BLaER1 treated with 17β-estradiol and CSF1 and Interleukin-3, amounts not matched to agents 10 nM and 100 nM (cell line): ENCODE measurements at regions not wholly inside any gene's neighbourhood (a gene's known extent, or its start where the extent isn't known, plus 50 kb on each side); places are given as distances from the start of the nearest gene placed in this dataset.

Source experiments
- H3K27ac ChIP-seq, 11 experiments: shearing (Covaris generic); formaldehyde crosslinking; 2 replicates each; pipeline ENCODE4 v1.8.1; 2022
- H3K27me3 ChIP-seq, 11 experiments: shearing (Covaris generic); formaldehyde crosslinking; 2 replicates each; pipeline ENCODE4 v1.8.1; 2022
- H3K36me3 ChIP-seq, 11 experiments: shearing (Covaris generic); formaldehyde crosslinking; 2 replicates each; pipeline ENCODE4 v1.8.1; 2022
- H3K4me1 ChIP-seq, 10 experiments: shearing (Covaris generic); formaldehyde crosslinking; 2 replicates each; pipeline ENCODE4 v1.8.1; 2022
- H3K4me2 ChIP-seq, 11 experiments: shearing (Covaris generic); formaldehyde crosslinking; 2 replicates each; pipeline ENCODE4 v1.8.1; 2022
- H3K4me3 ChIP-seq, 10 experiments: shearing (Covaris generic); formaldehyde crosslinking; 2 replicates each; pipeline ENCODE4 v1.8.1; 2022
- H3K9ac ChIP-seq, 11 experiments: shearing (Covaris generic); formaldehyde crosslinking; 2 replicates each; pipeline ENCODE4 v1.8.1; 2022
- H3K9me3 ChIP-seq, 11 experiments: shearing (Covaris generic); formaldehyde crosslinking; replicated peaks in 1 of 11; 2 replicates each; pipeline ENCODE4 v1.8.1; 2022
- H4K20me1 ChIP-seq, 11 experiments: shearing (Covaris generic); formaldehyde crosslinking; 2 replicates each; pipeline ENCODE4 v1.8.1; 2022
- Cebpa-rat ChIP-seq, 11 experiments: shearing (Covaris generic); IDR thresholded peaks; 2 replicates each; pipeline ENCODE4 v1.8.1; 2022

GRCh38 chr4:124189545-124189944 lies 523.0 kb downstream of the ANKRD50 start:
- H3K9me3 ChIP-seq, result 0 out of 22 replicates have a peak, but pooled peaks cover 0 to 4% (median 0%) of the 10 kb centered on the region in 11 experiments
- no peaks in the 10 kb centered on the region for H3K36me3 ChIP-seq
- TF ChIP-seq Cebpa-rat (IDR thresholded peaks at IDR 0.05), result no peak
- H3K9ac ChIP-seq, result no peak overlapping the region
- H3K4me1 ChIP-seq, result no peaks in the 10 kb centered on the region
- no peaks in the 10 kb centered on the region for H4K20me1 ChIP-seq
- H3K27ac ChIP-seq, result no peak overlapping the region
- H3K4me2 ChIP-seq, result no peak overlapping the region
- no peaks in the 10 kb centered on the region for H3K27me3 ChIP-seq
- no peak overlapping the region for H3K4me3 ChIP-seq

- no peak overlapping the region for H3K4me2 ChIP-seq
- H4K20me1 ChIP-seq, result no peaks in the 10 kb centered on the region
- no peak for TF ChIP-seq Cebpa-rat (IDR thresholded peaks at IDR 0.05)
- no peaks in the 10 kb centered on the region for H3K27me3 ChIP-seq
- no peak overlapping the region for H3K4me3 ChIP-seq
- no peak overlapping the region for H3K27ac ChIP-seq
- H3K36me3 ChIP-seq, result no peaks in the 10 kb centered on the region
- H3K4me1 ChIP-seq, result no peaks in the 10 kb centered on the region
- 0 out of 22 replicates have a peak, but pooled peaks cover 0 to 4% (median 0%) of the 10 kb centered on the region in 11 experiments for H3K9me3 ChIP-seq
- H3K9ac ChIP-seq, result no peak overlapping the region
Observed at GRCh38 chr4:124191329-124191728, 521.2 kb downstream of the ANKRD50 start.

- H3K4me1 ChIP-seq, result no peaks in the 10 kb centered on the region
- no peak overlapping the region for H3K4me2 ChIP-seq
- H3K27ac ChIP-seq, result no peak overlapping the region
- H3K4me3 ChIP-seq, result no peak overlapping the region
- TF ChIP-seq Cebpa-rat (IDR thresholded peaks at IDR 0.05), result no peak
- H3K36me3 ChIP-seq, result no peaks in the 10 kb centered on the region
- 0 out of 22 replicates have a peak, but pooled peaks cover 0 to 4% (median 0%) of the 10 kb centered on the region in 11 experiments for H3K9me3 ChIP-seq
- H4K20me1 ChIP-seq, result no peaks in the 10 kb centered on the region
- H3K9ac ChIP-seq, result no peak overlapping the region
- no peaks in the 10 kb centered on the region for H3K27me3 ChIP-seq
Observed at GRCh38 chr4:124192544-124192943, 520.0 kb downstream of the ANKRD50 start.

DNA sequence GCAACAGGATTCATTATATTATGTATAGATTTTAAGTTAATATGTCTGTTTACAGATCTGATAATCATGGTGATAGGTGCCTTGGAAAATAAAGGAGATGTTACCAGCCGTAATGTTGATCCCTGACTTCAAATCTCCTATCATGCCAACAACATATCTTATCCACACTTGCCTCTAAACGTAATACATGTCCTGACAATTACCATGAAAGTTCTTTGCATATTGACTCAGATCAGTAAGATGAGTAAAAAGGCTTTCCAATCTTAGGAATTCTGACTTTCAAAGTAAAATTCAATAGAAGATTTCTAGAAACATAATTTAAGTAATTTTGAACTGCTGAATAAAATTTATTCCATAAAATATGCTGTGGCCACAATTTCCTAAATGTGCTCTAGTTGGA lies 513.3 kb downstream of the ANKRD50 start:
- TF ChIP-seq Cebpa-rat (IDR thresholded peaks at IDR 0.05), result no peak
- Histone ChIP-seq H3K9ac (no peak overlapping the region), H3K4me1 (no peaks in the 10 kb centered on the region), H3K27me3 (no peaks in the 10 kb centered on the region), H3K36me3 (no peaks in the 10 kb centered on the region), H4K20me1 (no peaks in the 10 kb centered on the region), H3K4me2 (no peak overlapping the region), H3K9me3 (no peaks in the 10 kb centered on the region), H3K4me3 (no peak overlapping the region), H3K27ac (no peak overlapping the region)

- H3K27ac ChIP-seq, result no peak overlapping the region
- no peaks in the 10 kb centered on the region for H4K20me1 ChIP-seq
- H3K4me3 ChIP-seq, result no peak overlapping the region
- H3K9ac ChIP-seq, result no peak overlapping the region
- no peak overlapping the region for H3K4me2 ChIP-seq
- H3K27me3 ChIP-seq, result no peaks in the 10 kb centered on the region
- H3K36me3 ChIP-seq, result no peaks in the 10 kb centered on the region
- TF ChIP-seq Cebpa-rat (IDR thresholded peaks at IDR 0.05), result no peak
- H3K4me1 ChIP-seq, result no peaks in the 10 kb centered on the region
- H3K9me3 ChIP-seq, result no peaks in the 10 kb centered on the region
Observed at GRCh38 chr4:124199755-124200154, 512.8 kb downstream of the ANKRD50 start.

DNA sequence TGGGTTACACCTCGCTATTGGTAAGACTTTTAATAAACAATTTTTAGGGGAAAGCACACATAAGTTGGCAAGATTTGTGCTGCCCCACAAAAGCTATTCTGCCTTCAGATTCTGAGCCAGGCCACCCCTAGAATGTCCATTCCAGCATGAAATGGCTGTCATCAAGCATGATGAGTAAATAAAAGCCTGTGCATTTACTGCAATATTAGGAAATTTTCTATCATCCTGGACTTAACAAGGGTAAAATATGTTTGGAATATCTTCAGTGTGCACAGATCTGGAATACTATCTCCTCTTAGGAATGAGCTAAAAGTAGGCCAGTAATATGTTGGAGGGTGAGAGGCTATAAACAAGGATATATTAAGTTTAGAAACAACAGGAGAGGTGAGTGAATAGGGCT lies 510.9 kb downstream of the ANKRD50 start:
- TF ChIP-seq Cebpa-rat (IDR thresholded peaks at IDR 0.05), result no peak
- Histone ChIP-seq H3K9ac (no peak overlapping the region), H3K27me3 (no peaks in the 10 kb centered on the region), H3K9me3 (no peaks in the 10 kb centered on the region), H4K20me1 (no peaks in the 10 kb centered on the region), H3K4me1 (no peaks in the 10 kb centered on the region), H3K27ac (no peak overlapping the region), H3K4me2 (no peak overlapping the region), H3K4me3 (no peak overlapping the region), H3K36me3 (no peaks in the 10 kb centered on the region)

DNA sequence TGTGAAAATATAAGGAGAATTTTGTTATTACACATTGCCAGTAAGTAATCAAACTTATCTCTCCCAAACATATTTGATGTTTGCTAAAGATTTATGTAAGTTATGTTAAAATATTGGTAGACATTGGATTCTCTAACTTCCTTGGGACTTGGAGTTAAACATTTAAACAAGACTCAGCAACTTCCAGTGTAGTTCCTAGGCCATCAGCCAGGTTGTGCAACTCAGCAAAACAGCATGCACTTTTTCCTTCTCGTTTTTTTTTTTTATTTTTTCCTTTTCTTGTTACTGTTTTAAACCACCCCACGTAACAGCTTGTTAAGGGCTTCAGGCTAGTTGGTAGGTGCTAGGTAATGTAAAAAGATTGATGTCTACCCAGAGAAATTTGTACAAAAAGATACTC lies 510.4 kb downstream of the ANKRD50 start:
- no peak for TF ChIP-seq Cebpa-rat (IDR thresholded peaks at IDR 0.05)
- no peak overlapping the region for H3K9ac ChIP-seq
- no peaks in the 10 kb centered on the region for H4K20me1 ChIP-seq
- H3K27ac ChIP-seq, result no peak overlapping the region
- no peaks in the 10 kb centered on the region for H3K4me1 ChIP-seq
- no peaks in the 10 kb centered on the region for H3K36me3 ChIP-seq
- no peaks in the 10 kb centered on the region for H3K9me3 ChIP-seq
- H3K4me3 ChIP-seq, result no peak overlapping the region
- no peaks in the 10 kb centered on the region for H3K27me3 ChIP-seq
- H3K4me2 ChIP-seq, result no peak overlapping the region

GRCh38 chr4:124203613-124204238 lies 508.8 kb downstream of the ANKRD50 start:
- Histone ChIP-seq H4K20me1 (no peaks in the 10 kb centered on the region), H3K36me3 (no peaks in the 10 kb centered on the region), H3K27me3 (no peaks in the 10 kb centered on the region), H3K4me2 (no peak overlapping the region), H3K4me1 (no peaks in the 10 kb centered on the region), H3K9ac (no peak overlapping the region), H3K9me3 (no peaks in the 10 kb centered on the region), H3K27ac (no peak overlapping the region), H3K4me3 (no peak overlapping the region)
- TF ChIP-seq Cebpa-rat (IDR thresholded peaks at IDR 0.05), result no peak

DNA sequence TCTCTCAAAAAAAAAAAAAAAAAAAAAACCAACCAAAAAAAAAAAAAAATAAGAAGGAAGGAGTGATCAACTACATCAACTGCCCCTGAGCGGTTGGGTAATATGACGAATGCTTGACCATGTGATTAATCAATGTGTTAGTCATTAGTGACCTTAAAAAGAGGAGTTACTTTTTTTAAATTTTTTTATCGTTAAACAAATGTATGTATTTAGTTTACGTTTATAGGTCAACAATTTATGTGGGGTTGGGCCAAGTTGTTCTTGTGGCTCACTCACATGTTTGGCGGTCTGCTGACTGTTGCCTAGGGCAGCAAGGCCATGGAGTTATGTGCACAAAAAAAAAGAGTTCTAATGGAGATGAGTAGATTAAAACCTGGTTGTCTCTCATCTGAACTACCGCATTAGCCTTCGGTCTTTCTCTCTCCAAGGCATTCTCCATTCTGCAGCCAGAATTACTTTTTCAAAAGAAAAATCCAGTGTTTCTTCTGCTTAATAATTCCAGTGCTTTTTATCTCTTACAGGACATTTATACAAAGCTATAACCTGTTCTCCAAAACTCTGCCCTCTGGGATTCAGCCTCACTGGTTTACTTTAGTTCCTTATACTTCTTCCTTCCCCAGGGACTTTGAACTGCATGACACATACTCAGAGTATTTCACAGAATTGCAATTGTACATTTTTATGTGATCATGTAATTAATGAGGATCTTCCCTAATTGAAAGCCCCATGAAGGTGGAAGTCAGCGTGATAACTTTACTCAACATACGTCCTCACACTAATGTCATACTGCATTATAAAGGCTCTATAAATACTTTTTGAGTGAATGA lies 505.5 kb downstream of the ANKRD50 start:
- H3K4me1 ChIP-seq, result no peaks in the 10 kb centered on the region
- no peaks in the 10 kb centered on the region for H3K9me3 ChIP-seq
- no peak overlapping the region for H3K4me2 ChIP-seq
- TF ChIP-seq Cebpa-rat (IDR thresholded peaks at IDR 0.05), result no peak
- H4K20me1 ChIP-seq, result no peaks in the 10 kb centered on the region
- no peak overlapping the region for H3K9ac ChIP-seq
- H3K27ac ChIP-seq, result no peak overlapping the region
- H3K27me3 ChIP-seq, result no peaks in the 10 kb centered on the region
- no peak overlapping the region for H3K4me3 ChIP-seq
- no peaks in the 10 kb centered on the region for H3K36me3 ChIP-seq

- no peak for TF ChIP-seq Cebpa-rat (IDR thresholded peaks at IDR 0.05)
- Histone ChIP-seq H3K4me2 (no peak overlapping the region), H3K9ac (no peak overlapping the region), H4K20me1 (no peaks in the 10 kb centered on the region), H3K9me3 (no peaks in the 10 kb centered on the region), H3K36me3 (no peaks in the 10 kb centered on the region), H3K4me1 (no peaks in the 10 kb centered on the region), H3K27me3 (no peaks in the 10 kb centered on the region), H3K4me3 (no peak overlapping the region), H3K27ac (no peak overlapping the region)
Observed at GRCh38 chr4:124209211-124209610, 503.3 kb downstream of the ANKRD50 start.
